Gastroesophageal sphincter (tissue), 3 donors: ENCODE measurements at regions not wholly inside any gene's neighbourhood (a gene's known extent, or its start where the extent isn't known, plus 50 kb on each side); places are given as distances from the start of the nearest gene placed in this dataset.

Experiments used
- CTCF ChIP-seq, 4 experiments: fragments of 200-600 bp in 2 of 4; fragments of 450-650 bp in 2 of 4; sonication (generic) in 1 of 4; IDR thresholded peaks; one replicate each; pipeline ENCODE4 v1.5.1; 2017 to 2019; ENCODE audit warnings: antibody characterized with exemption in 4 of 4, mild to moderate bottlenecking in 2 of 4, moderate library complexity in 2 of 4
- EP300 ChIP-seq: sonication (generic); formaldehyde crosslinking; IDR thresholded peaks from one replicate; pipeline ENCODE4 v1.6.1; 2017; ENCODE audit warnings: antibody characterized with exemption, mild to moderate bottlenecking
- POLR2A ChIP-seq, 2 donors: fragments of 450-650 bp; IDR thresholded peaks; one replicate each; pipeline ENCODE4 v1.6.1; 2017; ENCODE audit warnings: antibody characterized with exemption in 2 of 2, mild to moderate bottlenecking in 2 of 2, moderate library complexity in 1 of 2
- POLR2AphosphoS5 ChIP-seq: sonication (generic); formaldehyde crosslinking; IDR thresholded peaks from one replicate; pipeline ENCODE4 v1.6.1; 2017; ENCODE audit warnings: antibody characterized with exemption

- TF ChIP-seq POLR2A (IDR thresholded peaks at IDR 0.05), result no peak
- no peak for TF ChIP-seq CTCF (IDR thresholded peaks at IDR 0.05)
- no peak for TF ChIP-seq EP300
- TF ChIP-seq POLR2AphosphoS5, result no peak
These were observed 275.5 kb downstream of the PDCD6IP start for GRCh38 chr3:34073961-34074360.
